Fibroblast of mammary gland (primary cell): ENCODE measurements at regions not wholly inside any gene's neighbourhood (a gene's known extent, or its start where the extent isn't known, plus 50 kb on each side); places are given as distances from the start of the nearest gene placed in this dataset.

Experiments used
- DNase-seq: peaks from one replicate; pipeline ENCODE4 v3.0.0-alpha.2; 2010; ENCODE audit warnings: low read depth
- H3K4me3 ChIP-seq: 2 replicates; pipeline ENCODE4 v1.5.1; 2011; ENCODE audit warnings: low read depth, mild to moderate bottlenecking, low read length, moderate library complexity; ENCODE audit not compliant: control insufficient read depth
- CTCF ChIP-seq: conservative IDR thresholded peaks from 2 replicates; pipeline ENCODE4 v1.5.1; 2011; ENCODE audit warnings: low read depth, low read length, inconsistent platforms; ENCODE audit not compliant: control insufficient read depth, insufficient read depth

DNA sequence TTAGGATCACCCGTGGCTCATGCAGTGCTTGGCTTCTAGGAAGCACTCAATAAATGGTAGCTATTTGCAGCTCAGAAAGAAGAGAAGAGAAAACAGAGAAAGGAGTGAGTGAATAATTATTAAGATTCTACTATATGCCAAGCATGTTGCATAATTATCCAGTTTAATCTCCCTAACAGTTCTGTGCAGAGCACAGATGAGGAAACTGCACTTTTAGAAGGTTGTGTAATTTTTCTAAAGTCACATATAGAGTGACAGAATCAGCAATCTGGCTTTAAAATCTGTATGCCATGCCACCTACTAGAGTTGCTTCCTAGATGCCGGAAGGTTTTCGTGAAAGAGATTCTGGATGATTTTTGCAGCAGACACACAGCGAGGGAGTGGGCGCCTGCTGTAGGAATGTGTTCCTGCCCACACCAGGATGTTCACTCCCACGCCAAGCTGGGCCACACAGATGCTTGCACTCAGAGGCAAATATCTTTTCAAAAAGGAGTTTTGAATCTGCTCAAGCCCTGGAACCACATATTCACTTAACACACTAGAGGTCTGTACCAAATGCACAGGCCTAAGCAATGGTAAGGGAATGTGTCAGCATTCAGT is 50.2 kb upstream of the SMCO2 start:
- no peak overlapping the region for H3K4me3 ChIP-seq
- TF ChIP-seq CTCF = no peak
- DNase-seq = no peak
